GM19438 (cell line): ENCODE measurements at regions not wholly inside any gene's neighbourhood (a gene's known extent, or its start where the extent isn't known, plus 50 kb on each side); places are given as distances from the start of the nearest gene placed in this dataset.

Experiments
- ATAC-seq: cut with Tn5 transposase; IDR thresholded peaks from one replicate; pipeline ENCODE4 v1.9.1; 2021; ENCODE audit warnings: low read depth; ENCODE audit not compliant: unreplicated experiment

GRCh38 chr1:4590756-4591155 lies 63.7 kb upstream of the AJAP1 start:
- no peak for ATAC-seq

GRCh38 chr1:4591926-4592325 lies 62.5 kb upstream of the AJAP1 start:
- no peak for ATAC-seq

GRCh38 chr1:4593106-4593505 lies 61.3 kb upstream of the AJAP1 start:
- no peak for ATAC-seq

- no peak for ATAC-seq
Measured at GRCh38 chr1:4594286-4594991, 60.0 kb upstream of the AJAP1 start.

- ATAC-seq = no peak
Measured at GRCh38 chr1:4595341-4596225, 58.8 kb upstream of the AJAP1 start.

- ATAC-seq = no peak
Measured at GRCh38 chr1:4596486-4596885, 57.9 kb upstream of the AJAP1 start.

GRCh38 chr1:4597020-4597419 lies 57.4 kb upstream of the AJAP1 start:
- ATAC-seq = no peak

GRCh38 chr1:4598561-4598960 lies 55.8 kb upstream of the AJAP1 start:
- ATAC-seq = no peak

GRCh38 chr1:4599521-4599920 lies 54.9 kb upstream of the AJAP1 start:
- no peak for ATAC-seq

GRCh38 chr1:4599951-4600481 lies 54.4 kb upstream of the AJAP1 start:
- no peak for ATAC-seq

- ATAC-seq = no peak
Measured at GRCh38 chr1:4600615-4601460, 53.6 kb upstream of the AJAP1 start.

- no peak for ATAC-seq
Measured at GRCh38 chr1:4601941-4602340, 52.5 kb upstream of the AJAP1 start.

- ATAC-seq = no peak
Measured at GRCh38 chr1:4602462-4603294, 51.7 kb upstream of the AJAP1 start.

- ATAC-seq = no peak
Measured at GRCh38 chr1:4603295-4604110, 50.9 kb upstream of the AJAP1 start.
